ENCODE measurements at regions not wholly inside any gene's neighbourhood (a gene's known extent, or its start where the extent isn't known, plus 50 kb on each side); places are given as distances from the start of the nearest gene placed in this dataset.

DNA sequence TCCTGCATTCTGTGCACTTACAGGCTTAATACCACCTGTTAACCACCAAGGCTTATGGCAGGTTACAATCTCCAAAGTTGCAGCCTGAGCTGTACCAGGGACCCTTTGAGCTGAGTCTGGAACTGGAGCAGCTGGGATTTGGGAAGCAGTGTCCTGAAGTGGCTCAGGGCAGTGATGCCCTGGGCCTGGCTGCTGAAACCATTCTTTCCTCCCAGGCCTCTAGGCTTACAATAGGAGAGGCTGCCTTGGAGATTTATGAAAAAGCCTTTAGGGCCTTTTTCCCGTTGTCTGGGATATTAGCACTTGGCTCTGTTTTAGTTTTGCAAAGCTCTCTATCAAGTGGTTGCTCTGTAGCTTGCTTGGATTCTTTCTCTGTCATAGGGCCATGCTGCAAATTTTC, 154.3 kb upstream of the CASK start:
- TF ChIP-seq CTCF (IDR thresholded peaks at IDR 0.05) (no peak), EZH2 (IDR thresholded peaks at IDR 0.05; ENCODE audit: borderline replicate concordance, insufficient read depth, low read depth, low read length, poor library complexity, severe bottlenecking) (no peak)
